Liver (tissue), 8 donors: ENCODE measurements at regions not wholly inside any gene's neighbourhood (a gene's known extent, or its start where the extent isn't known, plus 50 kb on each side); places are given as distances from the start of the nearest gene placed in this dataset.

ENCODE experiments used
- DNase-seq: peaks from one replicate; pipeline ENCODE4 v3.0.0-alpha.2; 2017; ENCODE audit warnings: low spot score
- H3K27ac ChIP-seq, 2 donors: one replicate each; pipeline ENCODE4 v1.7.0; 2013; ENCODE audit warnings: inconsistent platforms in 2 of 2, low read length in 2 of 2, control low read depth in 1 of 2, low read depth in 1 of 2, mild to moderate bottlenecking in 1 of 2
- H3K27me3 ChIP-seq, 4 donors: one replicate each; pipeline versions ENCODE4 v1.6.1 to v1.7.0; 2013; ENCODE audit warnings: low read length in 3 of 4, inconsistent platforms in 1 of 4, mild to moderate bottlenecking in 1 of 4, moderate library complexity in 1 of 4; ENCODE audit not compliant: control insufficient read depth in 4 of 4, insufficient read depth in 4 of 4
- H3K36me3 ChIP-seq, 4 donors: one replicate each; pipeline versions ENCODE4 v1.6.1 to v1.7.0; 2013; ENCODE audit warnings: low read length in 3 of 4, mild to moderate bottlenecking in 3 of 4, low read depth in 1 of 4, moderate library complexity in 1 of 4; ENCODE audit not compliant: control insufficient read depth in 4 of 4, insufficient read depth in 3 of 4
- H3K4me1 ChIP-seq, 4 donors: one replicate each; pipeline versions ENCODE4 v1.6.1 to v1.7.0; 2013; ENCODE audit warnings: low read length in 3 of 4, mild to moderate bottlenecking in 3 of 4, moderate library complexity in 1 of 4; ENCODE audit not compliant: control insufficient read depth in 4 of 4, insufficient read depth in 4 of 4
- H3K4me3 ChIP-seq, 3 donors: one replicate each; pipeline versions ENCODE4 v1.6.1 to v1.7.0; 2013; ENCODE audit warnings: low read length in 3 of 3, control low read depth in 1 of 3, low read depth in 1 of 3, mild to moderate bottlenecking in 1 of 3
- H3K9ac ChIP-seq, 2 donors: one replicate each; pipeline ENCODE4 v1.7.0; 2013; ENCODE audit warnings: low read length in 2 of 2, mild to moderate bottlenecking in 2 of 2, moderate library complexity in 2 of 2, control low read depth in 1 of 2, low read depth in 1 of 2
- H3K9me3 ChIP-seq, 4 donors: one replicate each; pipeline versions ENCODE4 v1.6.1 to v1.7.0; 2013; ENCODE audit warnings: low read length in 3 of 4; ENCODE audit not compliant: control insufficient read depth in 4 of 4
- CTCF ChIP-seq: fragments of 150-350 bp; IDR thresholded peaks from 2 replicates; pipeline ENCODE4 v1.5.1; 2017; ENCODE audit warnings: improper control_type of control experiment, low read depth, low read length; ENCODE audit not compliant: missing input control
- FOXA1 ChIP-seq: IDR thresholded peaks from 2 replicates; pipeline ENCODE4 v1.6.1; 2016; ENCODE audit warnings: antibody characterized with exemption
- HNF4A ChIP-seq, 2 donors: conservative IDR thresholded peaks; 2 replicates each; pipeline ENCODE4 v1.6.1; 2016; ENCODE audit warnings: antibody characterized with exemption in 2 of 2, mild to moderate bottlenecking in 2 of 2
- HNF4G ChIP-seq: IDR thresholded peaks from 2 replicates; pipeline ENCODE4 v1.6.1; 2016; ENCODE audit warnings: antibody characterized with exemption
- JUND ChIP-seq, 2 donors: IDR thresholded peaks; 2 replicates each; pipeline ENCODE4 v1.6.1; 2016; ENCODE audit warnings: antibody characterized with exemption in 2 of 2
- RAD21 ChIP-seq, 2 donors: IDR thresholded peaks; 2 replicates each; pipeline ENCODE4 v1.6.1; 2016; ENCODE audit warnings: antibody characterized with exemption in 2 of 2, mild to moderate bottlenecking in 2 of 2
- SP1 ChIP-seq: IDR thresholded peaks from 2 replicates; pipeline ENCODE4 v1.6.1; 2018; ENCODE audit warnings: antibody characterized with exemption, mild to moderate bottlenecking
- TAF1 ChIP-seq: conservative IDR thresholded peaks from 2 replicates; pipeline ENCODE4 v1.6.1; 2016; ENCODE audit warnings: antibody characterized with exemption, mild to moderate bottlenecking
- YY1 ChIP-seq: IDR thresholded peaks from 2 replicates; pipeline ENCODE4 v1.6.1; 2016; ENCODE audit warnings: antibody characterized with exemption, mild to moderate bottlenecking
- WGBS: extraction: QIAGEN DNeasy Blood & Tissue Kit; methylation state at CpG from one replicate; pipeline ENCODE4 v1.1.7; 2013; 5-methylcytosine and 5-hydroxymethylcytosine counted together
- TF ChIP-seq, protein P1 (sequence below): IDR thresholded peaks from 2 replicates; pipeline ENCODE4 v1.6.1; 2016; ENCODE audit warnings: antibody characterized with exemption
- TF ChIP-seq, protein P2 (sequence below): IDR thresholded peaks from 2 replicates; pipeline ENCODE4 v1.6.1; 2016; ENCODE audit warnings: antibody characterized with exemption
- TF ChIP-seq, protein P3 (sequence below): IDR thresholded peaks from 2 replicates; pipeline ENCODE4 v1.6.1; 2016; ENCODE audit warnings: antibody characterized with exemption
- donor health status: healthy.
- donor health status: healthy.
- donor health status: healthy.
- donor health status: healthy.
- donor health status: healthy.

DNA sequence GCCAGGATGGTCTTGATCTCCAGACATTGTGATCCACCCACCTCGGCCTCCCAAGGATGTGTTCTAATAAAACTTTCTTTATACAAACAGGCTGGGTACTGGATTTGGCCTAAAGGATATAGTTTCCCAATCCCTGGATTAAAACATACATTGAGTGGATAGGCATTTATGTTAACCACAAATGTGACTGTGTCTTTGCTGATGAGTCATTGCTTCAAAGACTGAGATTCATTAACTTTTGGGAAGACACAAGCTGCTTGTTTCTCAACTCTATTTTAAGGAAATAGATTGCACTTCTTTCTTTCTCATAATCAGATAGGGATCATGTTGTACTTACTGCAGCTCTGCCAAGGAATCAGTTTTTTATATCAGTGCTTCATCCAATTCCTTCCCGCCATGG lies 131.3 kb upstream of the AGA start (continued):
- TF ChIP-seq HNF4A (conservative IDR thresholded peaks at IDR 0.05) (no peak), JUND (IDR thresholded peaks at IDR 0.05) (no peak), YY1 (no peak)
- TF ChIP-seq, protein P1, sequence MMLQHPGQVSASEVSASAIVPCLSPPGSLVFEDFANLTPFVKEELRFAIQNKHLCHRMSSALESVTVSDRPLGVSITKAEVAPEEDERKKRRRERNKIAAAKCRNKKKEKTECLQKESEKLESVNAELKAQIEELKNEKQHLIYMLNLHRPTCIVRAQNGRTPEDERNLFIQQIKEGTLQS: no peak
- TF ChIP-seq, protein P2, sequence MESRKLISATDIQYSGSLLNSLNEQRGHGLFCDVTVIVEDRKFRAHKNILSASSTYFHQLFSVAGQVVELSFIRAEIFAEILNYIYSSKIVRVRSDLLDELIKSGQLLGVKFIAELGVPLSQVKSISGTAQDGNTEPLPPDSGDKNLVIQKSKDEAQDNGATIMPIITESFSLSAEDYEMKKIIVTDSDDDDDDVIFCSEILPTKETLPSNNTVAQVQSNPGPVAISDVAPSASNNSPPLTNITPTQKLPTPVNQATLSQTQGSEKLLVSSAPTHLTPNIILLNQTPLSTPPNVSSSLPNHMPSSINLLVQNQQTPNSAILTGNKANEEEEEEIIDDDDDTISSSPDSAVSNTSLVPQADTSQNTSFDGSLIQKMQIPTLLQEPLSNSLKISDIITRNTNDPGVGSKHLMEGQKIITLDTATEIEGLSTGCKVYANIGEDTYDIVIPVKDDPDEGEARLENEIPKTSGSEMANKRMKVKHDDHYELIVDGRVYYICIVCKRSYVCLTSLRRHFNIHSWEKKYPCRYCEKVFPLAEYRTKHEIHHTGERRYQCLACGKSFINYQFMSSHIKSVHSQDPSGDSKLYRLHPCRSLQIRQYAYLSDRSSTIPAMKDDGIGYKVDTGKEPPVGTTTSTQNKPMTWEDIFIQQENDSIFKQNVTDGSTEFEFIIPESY: no peak

DNA sequence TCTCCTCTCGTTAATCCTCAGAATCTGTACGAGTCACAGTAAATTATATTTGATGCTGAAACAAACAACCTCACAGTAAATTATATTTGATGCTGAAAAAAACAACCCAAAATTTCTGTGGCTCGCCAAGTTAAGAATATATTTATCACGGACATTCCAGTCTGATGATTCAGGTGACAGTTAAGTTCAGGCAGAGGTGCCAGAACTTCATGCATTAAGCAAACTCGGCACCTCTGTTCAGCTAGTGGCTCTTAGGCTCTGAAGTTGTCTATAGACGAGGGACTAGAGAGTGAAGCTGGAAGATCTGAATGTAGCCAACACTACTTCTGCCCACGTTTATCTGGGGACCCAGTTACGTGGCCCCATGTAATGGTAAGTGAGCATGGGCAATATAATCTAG lies 132.2 kb upstream of the AGA start:
- H3K36me3 ChIP-seq: no peaks in the 10 kb centered on the region
- no peak overlapping the region for H3K4me3 ChIP-seq
- no peaks in the 10 kb centered on the region for H3K9me3 ChIP-seq
- TF ChIP-seq, protein P2: no peak
- WGBS: 87% methylated on average over 8 of the region's 8 CpGs
- H3K4me1 ChIP-seq: no peaks in the 10 kb centered on the region
- H3K27me3 ChIP-seq: no peaks in the 10 kb centered on the region
- no peak overlapping the region for H3K27ac ChIP-seq
- H3K9ac ChIP-seq: no peak overlapping the region
- no peak for DNase-seq

- Histone ChIP-seq H3K9ac (no peak overlapping the region), H3K4me3 (no peak overlapping the region), H3K36me3 (no peaks in the 10 kb centered on the region), H3K27ac (no peak overlapping the region), H3K4me1 (no peaks in the 10 kb centered on the region), H3K27me3 (no peaks in the 10 kb centered on the region), H3K9me3 (no peaks in the 10 kb centered on the region)
- 56% methylated on average over 1 of the region's 1 CpG for WGBS
- TF ChIP-seq JUND (IDR thresholded peaks at IDR 0.05) (no peak), CTCF (peak; percentile 11), SP1 (no peak), RAD21 (IDR thresholded peaks at IDR 0.05) (peak; percentile 48 to 64), HNF4G (no peak), FOXA1 (no peak)
- DNase-seq: no peak
Measured at GRCh38 chr4:177579649-177580048, 137.4 kb upstream of the AGA start.

- no peaks in the 10 kb centered on the region for H3K36me3 ChIP-seq
- no peaks in the 10 kb centered on the region for H3K4me1 ChIP-seq
- H3K27ac ChIP-seq: no peak overlapping the region
- H3K27me3 ChIP-seq: no peaks in the 10 kb centered on the region
- H3K9me3 ChIP-seq: no peaks in the 10 kb centered on the region
- H3K4me3 ChIP-seq: no peak overlapping the region
- H3K9ac ChIP-seq: no peak overlapping the region
- no peak for DNase-seq
- TF ChIP-seq YY1: no peak
- no peak for TF ChIP-seq CTCF
- TF ChIP-seq FOXA1: no peak
- TF ChIP-seq TAF1: no peak
- TF ChIP-seq, protein P2: no peak
- TF ChIP-seq, protein P3, sequence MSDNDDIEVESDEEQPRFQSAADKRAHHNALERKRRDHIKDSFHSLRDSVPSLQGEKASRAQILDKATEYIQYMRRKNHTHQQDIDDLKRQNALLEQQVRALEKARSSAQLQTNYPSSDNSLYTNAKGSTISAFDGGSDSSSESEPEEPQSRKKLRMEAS: no peak
- TF ChIP-seq HNF4G: no peak
- no peak for TF ChIP-seq JUND (IDR thresholded peaks at IDR 0.05)
Measured at GRCh38 chr4:177582992-177583391, 140.8 kb upstream of the AGA start.
